ENCODE measurements at regions not wholly inside any gene's neighbourhood (a gene's known extent, or its start where the extent isn't known, plus 50 kb on each side); places are given as distances from the start of the nearest gene placed in this dataset.
A peak's percentile ranks its signal among the peaks of the same experiment; 100 is the strongest.

DNA sequence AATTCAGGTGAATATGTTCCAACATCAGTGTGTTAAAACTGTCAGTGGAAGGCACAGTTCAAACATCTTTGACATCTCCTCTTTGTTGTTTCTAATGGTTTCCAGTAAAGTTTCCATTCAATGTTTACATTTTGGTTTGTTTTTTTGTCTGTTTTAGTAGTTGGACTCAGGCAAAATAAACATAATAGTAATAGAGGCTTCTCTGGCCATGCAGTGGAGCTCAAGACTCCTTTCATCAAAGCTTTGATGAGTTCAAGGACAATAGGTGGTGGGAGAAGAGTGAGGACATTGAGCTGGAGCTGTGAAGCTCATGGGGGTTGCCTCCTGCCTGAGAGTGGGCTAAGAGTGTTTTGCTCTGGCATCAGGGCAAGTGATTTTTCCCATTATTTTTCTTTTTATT is 1853.7 kb upstream of the CELF4 start:
- H3K27ac ChIP-seq: no peak overlapping the region
- no peak for DNase-seq (ENCODE audit: low read depth, low spot score)

DNA sequence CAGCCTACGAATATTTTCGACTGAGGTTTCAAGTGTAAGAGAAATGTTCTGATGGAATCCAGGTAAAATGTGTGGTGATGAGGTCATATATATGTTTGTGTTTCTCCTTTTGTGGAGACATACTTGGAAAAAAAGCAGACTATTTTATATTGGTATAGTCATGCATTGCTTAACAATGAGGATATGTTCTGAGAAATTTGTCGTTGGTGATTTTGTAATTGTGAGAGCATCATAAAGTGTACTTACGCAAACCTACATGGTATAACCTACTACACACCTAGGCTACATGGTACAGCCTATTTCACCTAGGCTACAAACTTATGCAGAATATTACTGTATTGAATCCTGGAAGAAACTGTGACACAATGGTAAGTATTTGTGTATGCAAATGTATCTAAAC is 1849.9 kb upstream of the CELF4 start:
- no peak overlapping the region for H3K27ac ChIP-seq
- DNase-seq (ENCODE audit: low read depth, low spot score): no peak

DNA sequence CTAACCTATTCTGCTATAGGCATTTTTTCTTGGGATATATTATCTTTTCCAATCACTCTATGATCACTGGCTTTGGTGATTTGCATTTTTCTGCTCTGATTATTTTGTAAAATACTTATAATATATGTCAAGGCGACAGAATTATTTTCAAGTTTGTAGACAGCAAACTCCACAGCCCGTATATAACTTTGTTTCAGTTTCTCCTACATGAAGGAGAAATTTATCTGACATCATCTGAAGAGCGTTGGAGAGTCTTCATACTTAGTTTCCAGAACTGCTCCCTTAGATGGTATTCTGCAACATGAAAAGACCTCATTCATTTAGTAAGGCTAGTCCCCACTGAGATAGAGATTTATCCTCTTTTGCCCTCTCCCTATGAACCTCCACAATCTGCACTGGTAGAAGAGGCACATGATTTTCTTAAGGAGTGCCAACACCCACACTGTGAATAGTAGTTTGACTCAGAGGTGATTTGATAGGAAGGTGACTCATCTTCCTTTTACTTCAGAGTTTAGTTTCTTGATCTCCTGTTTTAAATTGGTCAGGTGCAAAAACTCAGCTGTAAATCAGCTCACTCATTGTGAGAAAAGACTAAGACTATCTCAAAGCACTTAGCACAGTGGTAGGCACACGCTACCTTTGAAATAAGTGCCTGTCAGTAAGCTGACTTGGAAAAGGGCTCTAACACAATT is 1848.6 kb upstream of the CELF4 start:
- DNase-seq (ENCODE audit: low read depth, low spot score): peak; percentile 78
- H3K27ac ChIP-seq: peak overlapping the region; percentile 54

DNA sequence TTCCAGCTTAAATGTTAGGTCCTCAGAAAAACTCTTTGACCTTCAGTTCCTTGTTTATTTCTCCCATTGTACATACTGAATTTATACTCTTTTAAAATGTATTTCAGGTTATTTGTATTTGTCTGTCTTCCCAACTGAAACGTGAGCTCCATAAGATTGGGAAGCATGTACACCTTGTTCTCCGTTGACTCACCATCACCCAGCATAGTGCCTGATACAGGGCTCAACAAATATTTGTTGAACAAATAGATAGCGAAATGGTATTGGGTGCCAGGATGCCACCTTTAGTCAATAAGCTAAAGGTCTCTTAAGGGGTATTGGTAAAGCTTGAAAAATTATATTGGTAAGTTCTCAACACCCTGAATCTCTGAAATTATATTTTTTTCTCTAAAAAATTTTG is 1841.3 kb upstream of the CELF4 start:
- no peak for DNase-seq (ENCODE audit: low read depth, low spot score)

DNA sequence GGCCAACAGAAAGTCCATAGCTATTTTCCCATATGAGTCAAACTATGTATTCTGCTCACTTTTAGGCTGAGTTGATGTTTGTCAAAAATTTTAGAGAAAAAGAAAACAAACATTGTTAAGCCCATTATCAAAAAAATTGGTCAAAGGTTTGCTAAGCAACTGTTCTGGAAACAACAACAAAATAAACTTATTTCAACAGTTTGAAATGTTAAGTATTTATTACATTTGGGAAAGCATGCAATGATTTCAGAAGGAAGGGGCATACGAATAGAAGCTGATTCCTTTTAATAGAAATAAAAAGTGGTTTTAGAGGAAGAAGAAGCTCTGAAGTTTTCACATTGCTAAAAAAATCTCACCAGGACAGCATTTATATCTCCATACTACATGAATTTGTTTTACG is 1837.5 kb upstream of the CELF4 start:
- DNase-seq (ENCODE audit: low read depth, low spot score): no peak
- no peak overlapping the region for H3K27ac ChIP-seq

More for the DNA sequence above, 1841.3 kb upstream of the CELF4 start:
- no peak overlapping the region for H3K27ac ChIP-seq

DNA sequence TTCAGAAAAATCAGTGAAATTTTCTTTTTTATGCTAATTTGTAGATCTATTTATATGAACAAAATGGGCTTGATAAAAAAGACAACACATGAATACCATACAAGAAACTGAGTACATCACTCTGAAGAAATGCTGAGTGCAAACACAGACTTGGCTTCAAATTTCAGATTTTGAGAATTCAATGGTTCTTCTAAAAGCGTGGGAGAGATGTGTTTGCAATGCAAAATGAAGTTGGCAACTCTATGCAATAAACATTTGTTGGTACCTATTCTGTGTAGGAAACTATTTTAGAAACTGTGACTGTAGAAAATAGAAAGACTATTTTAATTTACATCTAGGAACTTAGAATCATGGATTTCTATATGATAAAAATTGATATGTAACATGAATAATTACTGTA is 1834.1 kb upstream of the CELF4 start:
- H3K27ac ChIP-seq: no peak overlapping the region
- DNase-seq (ENCODE audit: low read depth, low spot score): no peak

DNA sequence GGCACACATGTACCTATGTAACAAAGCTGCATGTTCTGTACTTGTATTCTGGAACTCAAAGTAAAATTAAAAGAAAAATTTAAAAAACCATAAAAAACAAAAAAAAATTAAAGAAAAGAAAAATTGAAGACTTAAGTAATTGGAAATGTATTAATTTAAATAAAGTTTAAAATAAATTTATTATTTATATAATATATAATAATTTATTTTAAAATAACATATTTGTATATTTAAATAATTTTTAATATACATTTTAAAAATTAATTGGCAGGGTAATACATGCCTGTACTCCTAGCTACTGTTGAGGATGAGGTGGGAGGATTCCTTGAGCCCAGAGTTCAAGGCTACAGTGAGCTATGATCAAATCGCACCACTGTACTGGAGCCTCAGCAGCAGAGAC is 1830.6 kb upstream of the CELF4 start:
- no peak for DNase-seq (ENCODE audit: low read depth, low spot score)
- H3K27ac ChIP-seq: no peak overlapping the region

DNA sequence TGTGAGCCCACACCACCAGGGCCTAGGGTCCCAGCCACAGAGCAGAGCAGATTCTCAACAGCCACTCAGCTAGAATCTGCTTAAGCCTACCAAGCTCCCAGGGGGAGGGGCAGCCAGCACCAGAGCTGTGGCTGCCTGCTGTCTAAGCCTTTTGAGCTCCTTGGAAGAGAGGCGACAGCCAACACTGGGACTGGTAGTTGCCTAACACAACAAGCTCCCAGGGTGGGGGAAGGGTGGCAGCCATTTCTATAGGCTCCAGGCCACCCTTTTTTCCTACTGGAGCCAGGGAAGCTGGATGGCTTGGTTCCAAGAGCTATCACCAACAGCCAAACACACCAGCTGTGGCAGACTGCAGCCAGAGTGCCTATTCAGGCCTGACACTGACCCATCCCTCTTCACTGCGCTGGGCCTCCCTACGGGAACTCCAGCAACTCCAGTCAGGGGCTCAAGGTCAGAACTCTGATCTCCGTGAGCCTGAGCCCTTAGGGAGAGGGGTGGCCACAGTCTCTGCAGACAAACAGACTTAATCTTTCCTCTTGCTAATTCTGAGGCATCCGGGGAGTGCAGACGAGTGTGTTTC is 1824.3 kb upstream of the CELF4 start:
- no peak for DNase-seq (ENCODE audit: low read depth, low spot score)
- H3K27ac ChIP-seq: no peak overlapping the region

DNA sequence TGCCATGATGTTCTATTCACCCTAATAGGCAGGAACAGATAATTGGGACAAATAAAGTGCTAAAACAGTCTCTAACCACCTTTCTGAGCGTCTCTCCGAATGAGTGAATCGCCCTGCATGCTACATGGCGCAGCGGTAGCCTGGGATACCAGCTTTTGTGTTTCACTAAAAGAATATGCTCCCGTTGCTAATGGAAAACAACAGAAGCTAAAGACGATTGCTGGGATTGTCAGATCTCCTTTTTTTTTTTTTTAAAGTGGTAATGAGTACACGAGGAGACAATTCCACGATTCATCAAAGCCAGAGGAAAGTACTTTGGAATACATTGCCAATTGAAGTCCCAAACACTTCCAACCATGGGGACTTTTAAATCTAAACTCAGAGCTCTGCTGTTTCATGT is 1815.3 kb upstream of the CELF4 start:
- no peak overlapping the region for H3K27ac ChIP-seq
- DNase-seq (ENCODE audit: low read depth, low spot score): no peak

DNA sequence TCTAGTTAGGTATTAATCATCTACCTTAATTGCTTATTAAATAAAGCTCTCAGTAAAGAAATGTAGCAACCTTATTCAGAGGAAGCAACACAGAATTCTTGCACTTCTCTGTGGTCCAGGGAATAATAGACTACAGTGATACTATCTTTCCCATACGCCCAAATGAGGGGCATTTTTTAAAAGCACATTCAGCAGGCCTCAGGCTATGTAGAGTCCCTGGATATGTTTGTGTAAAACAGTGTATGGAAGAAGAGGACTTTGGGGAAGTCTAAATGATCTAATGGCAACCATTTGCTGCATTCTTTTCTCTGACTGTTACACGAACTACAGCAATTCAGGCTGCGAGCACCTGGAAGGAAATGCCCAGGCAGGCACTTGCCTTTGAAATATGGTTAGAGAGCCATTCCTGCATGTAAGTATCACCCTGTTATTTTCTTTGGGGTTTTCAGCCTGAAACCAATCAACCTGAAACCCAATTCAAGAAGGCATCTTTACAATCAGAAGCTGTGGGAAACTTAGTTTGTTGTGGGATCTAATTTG is 1814.7 kb upstream of the CELF4 start:
- no peak overlapping the region for H3K27ac ChIP-seq
- DNase-seq (ENCODE audit: low read depth, low spot score): no peak

DNA sequence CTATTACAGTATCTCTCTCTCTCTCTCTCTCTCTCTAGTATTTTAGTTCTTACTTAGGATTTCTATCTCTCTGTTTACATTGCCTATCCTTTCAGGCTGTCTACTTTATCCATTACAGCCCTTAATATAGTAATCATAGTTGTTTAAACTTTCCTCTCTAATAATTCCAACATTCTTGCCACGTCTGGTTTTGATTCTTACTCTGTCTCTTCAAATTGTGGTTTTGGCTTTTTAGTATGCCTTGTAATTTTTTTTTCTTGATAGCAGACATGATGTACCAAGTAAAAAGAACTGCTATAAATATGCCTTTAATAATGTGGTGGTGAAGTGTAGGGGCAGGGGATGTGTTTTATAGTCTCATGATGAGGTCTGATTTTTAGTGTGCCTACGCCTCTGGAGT is 1809.5 kb upstream of the CELF4 start:
- no peak for DNase-seq (ENCODE audit: low read depth, low spot score)
- H3K27ac ChIP-seq: no peak overlapping the region

DNA sequence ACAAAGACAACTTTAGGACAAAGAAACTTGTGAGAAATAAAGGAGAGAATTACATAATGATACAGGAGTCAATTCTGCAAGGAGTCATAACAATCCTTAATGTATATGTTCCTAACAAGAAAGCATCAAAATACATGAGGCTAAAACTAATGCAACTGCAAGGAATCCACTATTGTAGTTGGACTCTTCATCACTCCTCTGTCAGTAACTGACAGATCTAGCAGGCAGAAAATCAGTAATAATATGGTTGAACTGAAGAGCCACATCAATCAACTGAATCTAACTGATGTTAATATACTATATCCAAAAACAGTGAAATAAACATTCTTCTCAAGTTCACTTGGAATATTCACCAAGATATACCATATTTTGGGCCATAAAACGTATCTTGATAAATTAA is 1806.4 kb upstream of the CELF4 start:
- no peak for DNase-seq (ENCODE audit: low read depth, low spot score)
- H3K27ac ChIP-seq: no peak overlapping the region

DNA sequence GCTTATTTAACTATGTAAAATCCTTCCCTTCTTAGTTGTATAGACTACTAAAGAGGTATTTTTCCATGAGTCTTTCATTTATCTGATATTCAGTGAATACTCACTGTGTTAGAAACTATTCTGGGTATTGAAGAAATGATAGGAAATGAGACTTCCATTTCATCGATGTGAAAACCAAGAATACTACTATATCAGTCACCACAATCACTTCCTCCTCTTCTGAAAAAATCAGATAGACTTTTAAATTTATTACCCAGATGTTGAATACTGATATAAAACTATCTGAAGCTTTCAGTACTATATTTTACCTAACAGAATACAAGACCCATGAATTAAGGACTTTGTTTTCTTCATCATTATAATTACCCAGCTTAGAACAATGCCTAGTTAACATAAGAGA is 1801.1 kb upstream of the CELF4 start:
- H3K27ac ChIP-seq: no peak overlapping the region
- no peak for DNase-seq (ENCODE audit: low read depth, low spot score)

DNA sequence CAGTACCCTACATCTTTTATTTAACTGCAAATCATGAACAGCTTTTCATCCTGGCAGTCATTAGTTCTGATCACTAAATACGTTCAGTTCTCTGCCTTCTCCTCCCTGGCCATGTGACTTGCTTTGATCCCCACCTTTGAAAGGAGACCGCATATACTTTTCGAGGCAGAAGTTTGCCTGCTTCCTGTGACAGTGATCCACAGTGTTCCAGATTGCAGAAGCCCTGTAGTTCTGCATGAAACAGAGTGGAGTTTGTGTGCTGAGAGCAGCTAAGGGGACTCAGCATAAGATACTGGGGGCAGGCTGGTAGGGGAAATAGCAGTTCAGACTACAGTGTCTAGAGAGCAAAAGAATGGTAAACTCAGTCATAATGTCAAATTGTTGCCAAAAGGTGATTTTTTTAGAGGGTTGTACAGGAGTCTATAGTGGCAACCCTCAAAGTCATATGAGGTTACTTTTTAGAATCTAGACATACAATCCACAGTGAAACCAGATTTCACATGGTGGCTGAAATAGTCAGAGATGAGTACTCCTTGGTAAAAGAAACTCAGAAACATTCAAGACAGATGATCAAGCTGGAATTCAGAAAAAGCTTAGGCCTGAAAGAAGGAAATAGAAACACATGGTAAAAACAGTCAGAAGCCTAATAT is 1800.4 kb upstream of the CELF4 start:
- DNase-seq (ENCODE audit: low read depth, low spot score): no peak
- H3K27ac ChIP-seq: no peak overlapping the region

DNA sequence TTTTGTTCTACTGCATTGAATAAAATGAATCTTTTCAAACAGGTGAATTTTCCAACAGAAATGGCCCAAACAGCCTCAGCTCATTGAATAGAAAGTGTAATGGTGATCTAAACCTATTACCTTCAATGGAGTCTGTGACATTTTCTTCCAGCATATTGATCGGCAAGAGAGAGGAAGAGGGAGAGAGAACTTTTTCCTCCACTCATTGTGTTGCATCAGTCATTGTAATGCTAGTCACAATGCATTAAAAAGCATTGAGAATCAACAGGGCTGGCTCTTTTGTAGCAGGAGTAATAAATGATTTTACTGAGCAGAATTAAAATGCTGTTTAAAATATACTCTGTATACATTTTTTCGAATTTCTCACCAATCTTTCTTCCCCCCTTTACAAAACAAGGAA is 1794.5 kb upstream of the CELF4 start:
- no peak for DNase-seq (ENCODE audit: low read depth, low spot score)
- H3K27ac ChIP-seq: no peak overlapping the region

DNA sequence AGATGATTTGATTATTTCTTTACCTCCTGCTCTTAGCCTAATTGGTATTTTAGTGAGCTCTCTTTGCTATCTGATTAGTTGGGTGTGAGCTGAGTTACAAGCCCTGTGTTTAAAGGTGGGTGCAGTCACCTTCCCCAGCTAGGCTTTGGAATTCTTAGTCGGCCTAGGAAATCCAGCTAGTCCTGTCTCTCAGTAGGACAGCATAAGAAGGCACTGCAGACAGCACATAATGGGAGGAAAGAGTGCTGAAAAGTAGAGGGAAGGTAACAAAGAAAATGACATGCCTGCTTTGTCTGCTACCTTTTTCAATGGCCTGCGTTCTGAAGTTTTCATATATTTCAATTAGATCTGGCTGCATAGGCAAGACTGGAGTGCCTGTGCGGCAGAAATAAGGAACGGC is 1794.0 kb upstream of the CELF4 start:
- H3K27ac ChIP-seq: no peak overlapping the region
- no peak for DNase-seq (ENCODE audit: low read depth, low spot score)

DNA sequence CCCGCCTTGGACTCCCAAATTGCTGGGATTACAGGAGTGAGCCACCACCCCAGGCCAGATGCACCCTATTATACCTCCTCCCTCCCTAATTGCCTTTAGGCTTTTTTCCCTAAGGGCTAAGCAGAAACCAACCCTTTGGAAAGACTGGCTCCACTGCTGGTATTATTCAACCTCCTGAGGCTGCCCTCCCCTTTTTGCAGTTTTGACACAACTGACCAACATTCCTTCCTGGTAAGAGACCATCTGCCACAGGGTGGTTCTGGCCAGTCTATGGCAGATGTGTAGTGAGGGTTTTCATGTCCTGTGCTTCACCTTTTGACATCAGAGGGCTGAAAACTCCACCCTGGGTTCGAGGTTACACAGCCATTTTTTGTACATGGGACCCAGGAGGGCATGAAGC is 1785.3 kb upstream of the CELF4 start:
- no peak for DNase-seq (ENCODE audit: low read depth, low spot score)
- H3K27ac ChIP-seq: no peak overlapping the region

DNA sequence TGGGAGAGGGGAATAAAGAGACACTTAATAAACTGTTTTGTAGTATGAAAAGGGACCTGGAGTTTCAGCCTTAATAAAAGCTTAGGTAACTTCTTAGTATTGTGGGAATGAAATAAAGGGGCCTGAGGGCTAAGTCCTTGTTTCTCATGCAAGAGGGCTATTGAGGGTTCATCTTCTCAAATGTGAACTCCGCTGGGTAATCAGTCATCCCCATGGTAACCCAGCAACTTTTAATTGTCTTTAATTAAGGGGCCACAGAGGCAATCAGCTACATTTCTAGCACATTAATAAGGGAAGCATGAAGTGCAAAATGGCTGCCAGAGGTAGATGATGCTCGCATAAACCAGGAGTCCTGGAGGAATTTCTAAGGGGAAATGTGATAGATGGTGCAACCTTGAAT is 1784.2 kb upstream of the CELF4 start:
- no peak for DNase-seq (ENCODE audit: low read depth, low spot score)
- H3K27ac ChIP-seq: no peak overlapping the region

DNA sequence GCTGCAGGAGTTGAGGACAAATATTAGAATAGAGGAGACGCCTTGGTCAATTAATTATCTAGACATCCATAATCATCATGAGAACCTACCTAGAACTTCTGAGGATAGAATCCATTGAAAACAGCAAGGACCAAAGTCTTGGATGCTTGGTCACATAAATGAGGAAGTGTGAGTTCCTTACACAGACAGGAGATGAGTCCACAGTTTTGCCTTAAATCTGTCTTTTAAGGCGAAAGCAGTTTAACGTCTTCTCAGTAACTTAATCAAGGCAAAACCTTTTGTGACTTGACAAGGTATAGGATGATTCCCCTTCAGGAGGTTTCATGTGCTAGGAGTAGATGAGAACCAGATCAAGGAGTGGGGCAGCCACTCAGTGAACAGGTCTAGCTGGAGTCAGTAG is 1783.2 kb upstream of the CELF4 start:
- H3K27ac ChIP-seq: no peak overlapping the region
- no peak for DNase-seq (ENCODE audit: low read depth, low spot score)

DNA sequence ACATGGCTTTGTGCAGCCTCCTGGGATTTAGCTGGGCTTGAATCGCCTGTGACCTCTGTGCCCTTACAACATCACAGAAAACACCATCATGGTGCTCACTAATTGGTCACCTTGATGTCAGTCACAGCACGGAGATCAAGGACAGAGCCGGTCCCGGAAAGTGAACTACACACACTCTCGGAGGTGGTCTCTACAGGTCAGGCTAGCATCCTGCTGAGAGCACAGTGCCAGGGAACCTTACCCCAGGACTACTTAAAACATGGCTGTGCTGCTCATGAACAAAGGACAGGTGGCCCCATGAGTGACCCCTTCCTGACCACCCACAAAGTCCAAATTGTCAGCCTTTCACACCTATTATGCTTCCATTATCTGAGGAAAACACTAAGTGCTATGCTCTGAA is 1782.1 kb upstream of the CELF4 start:
- H3K27ac ChIP-seq: no peak overlapping the region
- DNase-seq (ENCODE audit: low read depth, low spot score): no peak

DNA sequence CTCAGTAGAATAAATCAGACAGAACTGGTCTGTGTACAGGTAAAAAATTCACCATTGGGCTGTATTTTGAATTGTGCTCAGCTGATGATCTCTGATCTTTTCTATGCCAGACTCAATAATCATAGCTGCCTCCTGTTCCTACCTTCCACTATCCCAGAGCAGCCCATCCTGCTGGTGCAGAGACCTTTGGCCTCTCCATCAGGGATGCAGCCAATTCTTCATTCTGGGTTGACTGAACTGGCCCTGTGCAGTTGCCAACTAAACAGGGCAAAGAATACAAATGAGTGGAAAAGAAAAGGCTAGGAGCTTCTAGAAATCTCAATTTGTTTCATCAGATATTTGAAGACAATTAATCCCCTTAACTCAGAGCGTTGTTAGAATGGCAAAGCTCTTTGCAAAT is 1781.3 kb upstream of the CELF4 start:
- no peak overlapping the region for H3K27ac ChIP-seq
- DNase-seq (ENCODE audit: low read depth, low spot score): no peak

DNA sequence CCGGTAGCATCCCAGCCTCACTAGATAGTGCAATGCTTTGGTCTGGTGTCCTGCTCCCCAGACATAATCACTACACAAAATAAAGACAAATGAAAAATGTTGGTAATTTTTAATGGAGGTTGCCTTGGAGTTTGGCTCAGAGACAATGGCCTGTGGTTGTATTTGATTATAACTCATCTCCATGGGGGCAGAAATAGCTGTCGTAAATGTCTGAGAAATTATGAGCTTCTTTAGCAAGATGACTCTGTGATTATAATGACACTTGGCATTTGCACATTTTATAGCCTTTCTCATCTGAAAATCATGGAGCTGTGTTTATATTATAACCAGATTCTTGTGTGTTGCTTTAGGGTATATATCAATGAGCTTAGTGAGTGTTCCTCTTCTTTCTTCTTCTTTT is 1779.7 kb upstream of the CELF4 start:
- no peak for DNase-seq (ENCODE audit: low read depth, low spot score)
- H3K27ac ChIP-seq: no peak overlapping the region
